K562 (cell line): ENCODE measurements at regions not wholly inside any gene's neighbourhood (a gene's known extent, or its start where the extent isn't known, plus 50 kb on each side); places are given as distances from the start of the nearest gene placed in this dataset.

Experiments used
- CBX2 ChIP-seq: fragments of 200-600 bp; sonication (generic); IDR thresholded peaks from one replicate; pipeline ENCODE4 v1.6.1; 2012; ENCODE audit warnings: mild to moderate bottlenecking, low read length, inconsistent platforms; ENCODE audit not compliant: insufficient read depth, poor library complexity, severe bottlenecking
- CREB3 ChIP-seq: fragments of 450-650 bp; conservative IDR thresholded peaks from 2 replicates; pipeline ENCODE4 v1.6.1; 2016; ENCODE audit warnings: missing genetic modification characterization, low read depth, mild to moderate bottlenecking, missing compliant biosample characterization, moderate library complexity
- CREB5 ChIP-seq: fragments of 250-450 bp; sonication (Bioruptor Pico); IDR thresholded peaks from 2 replicates; pipeline ENCODE4 v1.5.0; 2020; ENCODE audit warnings: mild to moderate bottlenecking
- CTCF ChIP-seq, 3 experiments: IDR thresholded peaks in 2 of 3; conservative IDR thresholded peaks in 1 of 3; 2 replicates each; pipeline ENCODE4 v1.5.1; 2011 to 2012; ENCODE audit warnings: low read length in 3 of 3, mild to moderate bottlenecking in 3 of 3, control low read depth in 2 of 3, improper control_type of control experiment in 1 of 3, inconsistent platforms in 1 of 3, low read depth in 1 of 3, mixed read lengths in 1 of 3, moderate library complexity in 1 of 3; ENCODE audit not compliant: insufficient read depth in 2 of 3
- EP300 ChIP-seq: IDR thresholded peaks from 2 replicates; pipeline ENCODE4 v1.6.1; 2012; ENCODE audit warnings: low read length, improper control_type of control experiment
- MAX ChIP-seq: sonication (generic); formaldehyde crosslinking; IDR thresholded peaks from 2 replicates; pipeline ENCODE4 v1.9.0; 2022; ENCODE audit warnings: mild to moderate bottlenecking, missing genetic modification reagents
- POLR2AphosphoS5 ChIP-seq: IDR thresholded peaks from 2 replicates; pipeline ENCODE4 v1.6.1; 2011; ENCODE audit warnings: mild to moderate bottlenecking, low read depth, low read length, moderate library complexity; ENCODE audit not compliant: control insufficient read depth, insufficient read depth
- RNF219 ChIP-seq: fragments of 250-450 bp; sonication (Bioruptor Pico); IDR thresholded peaks from 2 replicates; pipeline ENCODE4 v1.5.0; 2022; ENCODE audit warnings: mild to moderate bottlenecking
- USF2 ChIP-seq: sonication (generic); formaldehyde crosslinking; IDR thresholded peaks from 2 replicates; pipeline ENCODE4 v1.5.0; 2020; ENCODE audit warnings: missing genetic modification reagents
- ZNF407 ChIP-seq: fragments of 450-650 bp; IDR thresholded peaks from 2 replicates; pipeline ENCODE4 v1.6.1; 2016; ENCODE audit warnings: low read depth

GRCh38 chr10:43958071-43958432, 309.4 kb upstream of the ZNF32 start:
- TF ChIP-seq EP300 (no peak), CREB3 (tag) (no peak), CBX2 (no peak), CREB5 (no peak), CTCF (IDR thresholded peaks at IDR 0.05 in 2 of 3, conservative IDR thresholded peaks at IDR 0.05 in 1 of 3; ENCODE audit: insufficient read depth in 2 of 3, low read depth in 1 of 3, low read length in 3 of 3) (no peak), USF2 (CRISPR knock-in tag) (no peak), MAX (CRISPR knock-in tag) (no peak), POLR2AphosphoS5 (no peak), ZNF407 (no peak), RNF219 (CRISPR knock-in tag) (no peak)
